HUES48 (cell line): ENCODE measurements at regions not wholly inside any gene's neighbourhood (a gene's known extent, or its start where the extent isn't known, plus 50 kb on each side); places are given as distances from the start of the nearest gene placed in this dataset.
A peak's percentile ranks its signal among the peaks of the same experiment; 100 is the strongest.

Experiments
- H3K27ac ChIP-seq: one replicate; pipeline ENCODE4 v1.7.0; 2013; ENCODE audit warnings: low read depth, low read length, inconsistent platforms
- H3K27me3 ChIP-seq: 2 replicates; pipeline ENCODE4 v1.6.1; 2013; ENCODE audit warnings: mild to moderate bottlenecking, low read length; ENCODE audit not compliant: control insufficient read depth, insufficient read depth
- H3K36me3 ChIP-seq: 2 replicates; pipeline ENCODE4 v1.6.1; 2013; ENCODE audit warnings: low read length; ENCODE audit not compliant: control insufficient read depth, insufficient read depth
- H3K4me1 ChIP-seq: 2 replicates; pipeline ENCODE4 v1.6.1; 2013; ENCODE audit warnings: mild to moderate bottlenecking, low read length; ENCODE audit not compliant: control insufficient read depth, insufficient read depth
- H3K4me3 ChIP-seq: 2 replicates; pipeline ENCODE4 v1.5.1; 2013; ENCODE audit warnings: mild to moderate bottlenecking, low read depth, low read length
- H3K9ac ChIP-seq: 2 replicates; pipeline ENCODE4 v1.6.1; 2013; ENCODE audit warnings: mild to moderate bottlenecking, low read depth, low read length, moderate library complexity
- H3K9me3 ChIP-seq: 2 replicates; pipeline ENCODE4 v1.6.1; 2013; ENCODE audit warnings: low read length; ENCODE audit not compliant: control insufficient read depth, insufficient read depth

GRCh38 chr14:89036371-89036770 lies 211.9 kb downstream of the TTC8 start:
- Histone ChIP-seq H3K9ac (no peak overlapping the region), H3K4me1 (peaks cover 12% of the 10 kb centered on the region), H3K27ac (no peak overlapping the region), H3K36me3 (no peaks in the 10 kb centered on the region), H3K9me3 (no peaks in the 10 kb centered on the region), H3K4me3 (no peak overlapping the region), H3K27me3 (peaks cover 13% of the 10 kb centered on the region)

DNA sequence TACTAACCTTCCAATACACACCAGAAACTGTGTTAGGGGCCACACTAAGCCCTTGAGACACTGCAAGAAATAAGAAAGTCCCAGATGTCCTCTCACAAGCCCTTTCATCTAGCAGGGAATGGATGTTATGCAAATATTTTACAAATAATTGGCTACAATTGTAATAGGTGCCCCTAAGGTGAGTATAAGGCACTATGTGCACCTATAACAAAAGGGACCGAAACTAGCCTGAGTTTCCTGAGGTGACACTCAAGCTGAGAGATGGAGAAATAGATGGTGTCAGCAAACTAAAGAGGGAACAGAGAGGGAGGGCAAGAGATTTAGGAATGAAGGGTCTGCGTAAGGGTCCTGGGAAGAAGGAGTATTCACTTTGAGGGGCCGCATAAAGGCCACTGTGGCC lies 212.6 kb downstream of the TTC8 start:
- H3K4me3 ChIP-seq, result no peak overlapping the region

GRCh38 chr14:89040080-89040459 lies 215.6 kb downstream of the TTC8 start:
- H3K27me3 ChIP-seq, result peaks cover 17% of the 10 kb centered on the region
- no peak overlapping the region for H3K9ac ChIP-seq
- H3K27ac ChIP-seq, result no peak overlapping the region
- H3K9me3 ChIP-seq, result peaks cover 5% of the 10 kb centered on the region; the same call in 1 of the 2 replicates
- no peak overlapping the region for H3K4me3 ChIP-seq
- H3K4me1 ChIP-seq, result peaks cover 13% of the 10 kb centered on the region
- H3K36me3 ChIP-seq, result no peaks in the 10 kb centered on the region

More for the DNA sequence above, 212.6 kb downstream of the TTC8 start:
- H3K27me3 ChIP-seq, result peaks cover 17% of the 10 kb centered on the region
- no peak overlapping the region for H3K9ac ChIP-seq
- no peaks in the 10 kb centered on the region for H3K9me3 ChIP-seq
- no peaks in the 10 kb centered on the region for H3K36me3 ChIP-seq
- no peak overlapping the region for H3K27ac ChIP-seq
- H3K4me1 ChIP-seq, result peaks cover 13% of the 10 kb centered on the region

GRCh38 chr14:89040460-89041256 lies 216.2 kb downstream of the TTC8 start:
- Histone ChIP-seq H3K9me3 (peaks cover 5% of the 10 kb centered on the region; the same call in 1 of the 2 replicates), H3K4me3 (peak overlapping the region; percentile 53), H3K36me3 (no peaks in the 10 kb centered on the region), H3K9ac (peak overlapping the region; percentile 46; the same call in 1 of the 2 replicates), H3K27ac (peak overlapping the region; percentile 69), H3K4me1 (peaks cover 13% of the 10 kb centered on the region), H3K27me3 (peaks cover 17% of the 10 kb centered on the region)

DNA sequence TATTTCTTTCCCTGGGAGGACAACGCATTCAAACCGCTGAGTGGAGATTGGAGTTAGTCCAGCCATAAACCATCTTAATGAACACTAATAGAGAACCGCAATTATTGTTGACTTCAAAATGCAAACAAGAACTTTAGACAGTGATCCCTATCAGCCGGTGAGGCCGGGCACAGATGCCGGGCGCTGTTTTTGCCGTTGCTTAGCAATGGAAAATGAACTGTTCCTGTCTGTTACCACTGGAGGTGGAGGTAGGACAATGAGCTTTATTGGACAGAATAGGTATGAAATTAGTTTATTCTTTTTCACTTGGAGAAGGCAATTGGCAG lies 216.8 kb downstream of the TTC8 start:
- Histone ChIP-seq H3K36me3 (no peaks in the 10 kb centered on the region), H3K27me3 (peaks cover 17% of the 10 kb centered on the region), H3K4me3 (no peak overlapping the region), H3K4me1 (peaks cover 13% of the 10 kb centered on the region), H3K27ac (peak overlapping the region; percentile 69), H3K9ac (peak overlapping the region; percentile 46; the same call in 1 of the 2 replicates), H3K9me3 (peaks cover 5% of the 10 kb centered on the region; the same call in 1 of the 2 replicates)

GRCh38 chr14:89042021-89042420 lies 217.6 kb downstream of the TTC8 start:
- Histone ChIP-seq H3K9me3 (peaks cover 5% of the 10 kb centered on the region; the same call in 1 of the 2 replicates), H3K36me3 (no peaks in the 10 kb centered on the region), H3K9ac (no peak overlapping the region), H3K27me3 (peaks cover 17% of the 10 kb centered on the region), H3K4me3 (no peak overlapping the region), H3K27ac (no peak overlapping the region), H3K4me1 (peaks cover 13% of the 10 kb centered on the region)

DNA sequence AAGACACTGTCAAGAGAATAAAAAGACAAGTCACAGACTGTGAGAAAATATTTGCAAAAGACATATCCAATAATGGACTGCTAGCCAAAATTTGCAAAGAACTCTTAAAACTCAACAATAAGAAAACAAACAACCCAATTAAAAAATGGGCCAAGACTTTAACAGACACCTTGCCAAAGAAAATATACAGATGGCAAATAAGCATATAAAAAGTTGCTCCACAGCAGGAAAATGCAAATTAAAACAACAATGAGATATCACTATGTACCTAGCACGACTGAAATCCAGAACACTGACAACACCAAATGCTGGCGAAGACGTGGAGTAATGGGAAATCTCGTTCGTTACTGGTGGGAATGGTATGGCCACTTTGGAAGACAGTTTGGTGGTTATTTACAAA lies 228.9 kb downstream of the TTC8 start:
- Histone ChIP-seq H3K9ac (no peak overlapping the region), H3K4me3 (no peak overlapping the region), H3K36me3 (no peaks in the 10 kb centered on the region), H3K4me1 (no peaks in the 10 kb centered on the region), H3K9me3 (no peaks in the 10 kb centered on the region), H3K27me3 (no peaks in the 10 kb centered on the region), H3K27ac (no peak overlapping the region)

DNA sequence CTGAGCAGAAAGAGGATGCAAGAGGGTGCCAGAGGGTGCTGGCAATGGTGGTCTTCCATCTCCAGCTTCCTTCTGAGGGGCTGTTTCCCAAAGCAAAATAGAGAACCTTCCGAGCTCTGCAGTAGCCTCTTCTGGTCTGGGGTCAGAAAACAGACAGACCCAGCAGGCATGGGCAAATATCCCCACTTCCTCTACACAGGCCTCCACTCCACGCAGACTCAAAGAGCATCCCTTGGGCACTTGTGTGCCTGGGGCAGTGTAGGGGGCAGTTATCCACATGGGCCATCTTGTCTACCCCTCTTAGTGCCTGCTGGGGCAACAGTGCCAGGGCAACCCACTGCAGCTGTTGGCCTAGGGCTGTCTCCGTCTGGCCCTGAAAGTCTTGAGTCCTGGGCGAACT lies 231.9 kb downstream of the TTC8 start:
- H3K4me3 ChIP-seq, result no peak overlapping the region
- H3K36me3 ChIP-seq, result no peaks in the 10 kb centered on the region
- H3K27ac ChIP-seq, result no peak overlapping the region
- no peak overlapping the region for H3K9ac ChIP-seq
- no peaks in the 10 kb centered on the region for H3K9me3 ChIP-seq
- H3K4me1 ChIP-seq, result no peaks in the 10 kb centered on the region
- no peaks in the 10 kb centered on the region for H3K27me3 ChIP-seq

GRCh38 chr14:89058697-89059096 lies 234.2 kb downstream of the TTC8 start:
- no peak overlapping the region for H3K27ac ChIP-seq
- H3K9ac ChIP-seq, result no peak overlapping the region
- H3K36me3 ChIP-seq, result no peaks in the 10 kb centered on the region
- H3K4me1 ChIP-seq, result no peaks in the 10 kb centered on the region
- no peaks in the 10 kb centered on the region for H3K9me3 ChIP-seq
- no peak overlapping the region for H3K4me3 ChIP-seq
- H3K27me3 ChIP-seq, result no peaks in the 10 kb centered on the region; the same call in 1 of the 2 replicates

DNA sequence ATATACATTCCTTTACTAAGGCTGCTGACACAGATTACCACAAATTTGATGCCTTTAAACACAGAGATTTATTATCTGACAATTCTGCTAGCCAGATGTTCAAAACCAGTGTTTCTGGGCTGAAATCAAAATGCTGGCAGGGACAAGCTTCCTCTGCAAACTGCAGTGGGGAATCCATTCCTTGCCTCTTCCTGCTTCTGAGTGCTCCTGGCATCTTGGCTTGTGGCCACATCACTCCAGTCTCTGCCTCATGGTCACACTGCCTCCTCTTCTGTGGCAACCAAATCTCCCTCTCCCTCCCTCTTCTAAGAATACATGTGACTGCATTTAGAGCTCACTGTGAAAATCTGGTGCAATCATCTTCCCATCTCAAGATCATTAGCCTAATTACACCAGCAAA lies 235.7 kb downstream of the TTC8 start:
- Histone ChIP-seq H3K27me3 (no peaks in the 10 kb centered on the region; the same call in 1 of the 2 replicates), H3K36me3 (no peaks in the 10 kb centered on the region), H3K9ac (no peak overlapping the region), H3K27ac (no peak overlapping the region), H3K4me3 (no peak overlapping the region), H3K4me1 (no peaks in the 10 kb centered on the region), H3K9me3 (no peaks in the 10 kb centered on the region)

DNA sequence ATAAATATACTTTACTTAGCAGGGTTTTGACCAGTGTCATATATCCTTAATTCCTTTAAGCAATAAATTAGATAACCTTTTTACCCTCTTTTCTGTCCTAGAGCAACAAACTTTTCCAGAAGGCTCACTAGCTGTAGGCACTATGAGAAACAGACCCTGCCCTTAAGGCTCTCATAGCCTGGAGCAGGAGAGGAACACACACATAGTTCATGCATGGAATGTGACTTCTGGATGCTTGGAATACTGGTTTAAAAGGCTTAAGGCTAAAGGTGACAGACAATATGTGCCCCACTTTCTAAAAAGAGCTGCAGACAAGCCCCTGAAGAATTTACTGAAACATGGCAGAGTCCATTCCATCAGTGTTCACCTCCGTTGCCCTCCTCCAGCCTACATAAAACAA lies 237.2 kb downstream of the TTC8 start:
- Histone ChIP-seq H3K9me3 (no peaks in the 10 kb centered on the region), H3K27ac (no peak overlapping the region), H3K36me3 (no peaks in the 10 kb centered on the region), H3K4me1 (no peaks in the 10 kb centered on the region), H3K4me3 (no peak overlapping the region), H3K9ac (no peak overlapping the region), H3K27me3 (no peaks in the 10 kb centered on the region; the same call in 1 of the 2 replicates)
